IMR-90 (cell line): ENCODE measurements at regions not wholly inside any gene's neighbourhood (a gene's known extent, or its start where the extent isn't known, plus 50 kb on each side); places are given as distances from the start of the nearest gene placed in this dataset.

Experiments
- ATAC-seq: fragments of 200-7000 bp; cut with Tn5 transposase; 2 replicates; pipeline ENCODE4 v1.9.1; 2020; ENCODE audit warnings: low read depth, mild to moderate bottlenecking, moderate library complexity
- BruUV-seq: library from RNA; stranded (reverse); fragments of 400-500 nt; replicated peaks from 2 replicates; lab custom pipeline; 2021; lab: Mats Ljungman, UMichigan
- CTCF ChIA-PET: fragments of 300-600 bp; formaldehyde crosslinking; extraction: SDS; loops from one replicate; lab custom pipeline; 2021; ENCODE audit warnings: antibody characterized with exemption; lab: Yijun Ruan, JAX
- POLR2A ChIA-PET: fragments of 300-600 bp; sonication (Branson Sonifier 250); formaldehyde crosslinking; loops from one replicate; lab custom pipeline; 2022; ENCODE audit warnings: antibody characterized with exemption; ENCODE audit not compliant: unreplicated experiment; lab: Charles Lee
- DNase-seq: peaks from one replicate; pipeline ENCODE4 v3.0.0; 2013
- H2AFZ ChIP-seq: replicated peaks from 2 replicates; pipeline ENCODE3; 2013; ENCODE audit warnings: low read length, mild to moderate bottlenecking; ENCODE audit not compliant: poor library complexity
- H2AK5ac ChIP-seq: 2 replicates; pipeline ENCODE4 v1.6.1; 2013; ENCODE audit warnings: low read depth, low read length, inconsistent platforms
- H2AK9ac ChIP-seq: replicated peaks from 2 replicates; pipeline ENCODE3; 2013; ENCODE audit warnings: mild to moderate bottlenecking, low read depth, low read length, moderate library complexity; ENCODE audit not compliant: poor library complexity
- H2BK120ac ChIP-seq: 2 replicates; pipeline ENCODE4 v1.6.1; 2013; ENCODE audit warnings: low read depth, low read length, inconsistent platforms
- H2BK15ac ChIP-seq: 3 replicates; pipeline ENCODE4 v1.6.1; 2013; ENCODE audit warnings: low read depth, low read length, inconsistent platforms
- H2BK20ac ChIP-seq: 2 replicates; pipeline ENCODE4 v1.6.1; 2013; ENCODE audit warnings: low read depth, mild to moderate bottlenecking, inconsistent platforms, low read length, moderate library complexity
- H2BK5ac ChIP-seq: 2 replicates; pipeline ENCODE4 v1.6.1; 2013; ENCODE audit warnings: mild to moderate bottlenecking, low read depth, low read length, inconsistent platforms; ENCODE audit not compliant: poor library complexity, severe bottlenecking
- H3K14ac ChIP-seq: replicated peaks from 2 replicates; pipeline ENCODE4 v1.6.1; 2013; ENCODE audit warnings: low read depth, low read length, inconsistent platforms
- H3K18ac ChIP-seq: 2 replicates; pipeline ENCODE4 v1.6.1; 2013; ENCODE audit warnings: low read depth, low read length, control low read depth
- H3K23ac ChIP-seq: 2 replicates; pipeline ENCODE4 v1.6.1; 2013; ENCODE audit warnings: low read depth, low read length, inconsistent platforms
- H3K27ac ChIP-seq: 2 replicates; pipeline ENCODE4 v1.5.1; 2013; ENCODE audit warnings: mild to moderate bottlenecking, control low read depth, low read length; ENCODE audit not compliant: insufficient read depth
- H3K27me3 ChIP-seq: 2 replicates; pipeline ENCODE4 v1.6.1; 2013; ENCODE audit warnings: low read length; ENCODE audit not compliant: control insufficient read depth, insufficient read depth
- H3K36me3 ChIP-seq: 2 replicates; pipeline ENCODE4 v1.6.1; 2013; ENCODE audit warnings: low read length, mixed read lengths; ENCODE audit not compliant: control insufficient read depth, insufficient read depth
- H3K4ac ChIP-seq: 2 replicates; pipeline ENCODE4 v1.6.1; 2013; ENCODE audit warnings: low read depth, low read length, inconsistent platforms
- H3K4me1 ChIP-seq: 2 replicates; pipeline ENCODE4 v1.6.1; 2013; ENCODE audit warnings: low read length, mixed read lengths; ENCODE audit not compliant: control insufficient read depth, insufficient read depth
- H3K4me2 ChIP-seq: 2 replicates; pipeline ENCODE4 v1.6.1; 2013; ENCODE audit warnings: low read depth, mild to moderate bottlenecking, control low read depth, low read length, moderate library complexity
- H3K4me3 ChIP-seq: 2 replicates; pipeline ENCODE4 v1.5.1; 2013; ENCODE audit warnings: low read depth, mild to moderate bottlenecking, control low read depth, low read length, moderate library complexity; ENCODE audit not compliant: insufficient read depth
- H3K56ac ChIP-seq: 2 replicates; pipeline ENCODE4 v1.6.1; 2013; ENCODE audit warnings: low read length, inconsistent platforms; ENCODE audit not compliant: insufficient read depth; ENCODE audit errors: extremely low read depth
- H3K79me1 ChIP-seq, 2 experiments: 2 replicates each; pipeline ENCODE4 v1.6.1; 2013; ENCODE audit warnings: low read length in 2 of 2, inconsistent platforms in 1 of 2, low read depth in 1 of 2
- H3K9ac ChIP-seq: 2 replicates; pipeline ENCODE4 v1.6.1; 2013; ENCODE audit warnings: low read depth, low read length, control low read depth
- H3K9me1 ChIP-seq: 2 replicates; pipeline ENCODE4 v1.6.1; 2013; ENCODE audit warnings: low read length, inconsistent platforms; ENCODE audit not compliant: insufficient read depth
- H3K9me3 ChIP-seq: 2 replicates; pipeline ENCODE4 v1.6.1; 2013; ENCODE audit warnings: low read length; ENCODE audit not compliant: control insufficient read depth, insufficient read depth
- H4K20me1 ChIP-seq: 2 replicates; pipeline ENCODE4 v1.6.1; 2013; ENCODE audit warnings: low read length, inconsistent platforms; ENCODE audit not compliant: insufficient read depth
- H4K5ac ChIP-seq: 2 replicates; pipeline ENCODE4 v1.6.1; 2013; ENCODE audit warnings: mild to moderate bottlenecking, low read depth, low read length, control low read depth
- H4K8ac ChIP-seq, 2 experiments: 2 replicates each; pipeline ENCODE4 v1.6.1; 2013; ENCODE audit warnings: low read depth in 2 of 2, low read length in 2 of 2, control low read depth in 1 of 2, inconsistent platforms in 1 of 2
- H4K91ac ChIP-seq: 2 replicates; pipeline ENCODE4 v1.6.1; 2013; ENCODE audit warnings: low read depth, low read length, inconsistent platforms; ENCODE audit not compliant: insufficient read depth
- BHLHE40 ChIP-seq: fragments of 150-350 bp; IDR thresholded peaks from 2 replicates; pipeline ENCODE4 v1.6.1; 2016; ENCODE audit warnings: mild to moderate bottlenecking, low read depth, low read length
- FOS ChIP-seq: fragments of 150-350 bp; IDR thresholded peaks from 2 replicates; pipeline ENCODE4 v1.6.1; 2016; ENCODE audit warnings: low read depth, low read length
- MAFK ChIP-seq: IDR thresholded peaks from 2 replicates; pipeline ENCODE4 v1.6.1; 2012; ENCODE audit warnings: low read depth, low read length, improper control_type of control experiment
- MAZ ChIP-seq: IDR thresholded peaks from 2 replicates; pipeline ENCODE4 v1.6.1; 2012; ENCODE audit warnings: low read depth, mild to moderate bottlenecking, low read length, improper control_type of control experiment, moderate library complexity, borderline replicate concordance
- MXI1 ChIP-seq: IDR thresholded peaks from 2 replicates; pipeline ENCODE4 v1.6.1; 2012; ENCODE audit warnings: low read depth, mild to moderate bottlenecking, low read length, moderate library complexity, borderline replicate concordance
- NFE2L2 ChIP-seq: fragments of 150-350 bp; IDR thresholded peaks from 2 replicates; pipeline ENCODE4 v1.6.1; 2016; ENCODE audit warnings: low read depth, mild to moderate bottlenecking, low read length
- POLR2A ChIP-seq: IDR thresholded peaks from 2 replicates; pipeline ENCODE4 v1.6.1; 2012; ENCODE audit warnings: mild to moderate bottlenecking, low read depth, low read length
- RCOR1 ChIP-seq: IDR thresholded peaks from 2 replicates; pipeline ENCODE4 v1.6.1; 2012; ENCODE audit warnings: mild to moderate bottlenecking, low read length, improper control_type of control experiment; ENCODE audit not compliant: insufficient replicate concordance
- RFX5 ChIP-seq: IDR thresholded peaks from 2 replicates; pipeline ENCODE4 v1.8.0; 2012; ENCODE audit warnings: low read depth, mild to moderate bottlenecking, low read length, moderate library complexity
- SMC3 ChIP-seq: fragments of 150-350 bp; IDR thresholded peaks from 2 replicates; pipeline ENCODE4 v1.6.1; 2016; ENCODE audit warnings: low read depth, mild to moderate bottlenecking, antibody characterized with exemption, low read length, moderate library complexity
- USF2 ChIP-seq: fragments of 150-350 bp; IDR thresholded peaks from 2 replicates; pipeline ENCODE4 v1.6.1; 2017; ENCODE audit warnings: mild to moderate bottlenecking, antibody characterized with exemption, low read length, low read depth
- WGBS, 2 experiments: methylation state at CpG; one replicate each; pipeline versions ENCODE4 v1.1.5 to v1.1.7; 2013; ENCODE audit warnings: missing lambda C conversion rate in 2 of 2; ENCODE audit not compliant: insufficient read length in 1 of 2; ENCODE audit errors: extremely low coverage in 2 of 2; 5-methylcytosine and 5-hydroxymethylcytosine counted together
- dilution Hi-C: fragments of 300-500 bp; cut with HindIII; formaldehyde crosslinking; loops from one replicate; pipeline ENCODE4 v1.14.3; 2018; ENCODE audit warnings: low sequenced_read_pairs; ENCODE audit not compliant: unreplicated experiment
- in situ Hi-C: fragments of 300-500 bp; cut with MboI; formaldehyde crosslinking; loops from 3 replicates; pipeline ENCODE4 v1.14.3; 2019; ENCODE audit warnings: low sequenced_read_pairs, inconsistent platforms, mixed read lengths
- intact Hi-C: fragments of 100-400 bp; cut with micrococcal nuclease; formaldehyde crosslinking; loops from 2 replicates; pipeline ENCODE4 v1.10.0; 2022
- TF ChIP-seq, protein P1 (sequence below): fragments of 150-350 bp; IDR thresholded peaks from 2 replicates; pipeline ENCODE4 v1.6.1; 2016; ENCODE audit warnings: low read depth, mild to moderate bottlenecking, low read length, moderate library complexity, borderline replicate concordance

DNA sequence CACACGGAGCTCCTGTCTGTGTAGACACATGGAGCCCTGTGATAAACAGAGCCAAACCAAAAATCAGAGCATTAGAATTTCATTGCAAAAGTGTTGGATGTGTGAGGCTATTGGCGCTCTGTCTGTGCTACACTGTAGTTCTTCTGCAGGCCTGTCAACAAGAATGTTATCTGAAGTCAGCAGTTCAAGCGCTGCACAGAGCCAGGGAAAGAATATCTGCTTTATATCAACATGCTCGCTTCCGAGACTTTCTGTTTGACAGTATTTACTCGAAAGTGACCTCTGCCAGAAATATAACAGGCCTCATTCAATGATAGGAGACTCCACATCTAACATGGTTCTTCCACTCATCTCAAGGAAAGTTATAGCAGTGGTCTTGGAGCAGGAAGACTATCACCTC, 118.3 kb downstream of the CCER1 start:
- Histone ChIP-seq H2AK5ac (no peak overlapping the region), H3K18ac (no peak overlapping the region), H3K36me3 (no peaks in the 10 kb centered on the region), H3K4me1 (no peaks in the 10 kb centered on the region), H2BK120ac (no peak overlapping the region), H3K9me3 (no peaks in the 10 kb centered on the region), H2BK15ac (no peak overlapping the region), H3K27me3 (no peaks in the 10 kb centered on the region), H3K79me1 (no peaks in the 10 kb centered on the region), H3K9ac (no peak overlapping the region), H3K14ac (no peak overlapping the region), H3K4me2 (no peak overlapping the region), H3K23ac (no peak overlapping the region), H4K8ac (no peak overlapping the region), H4K20me1 (no peaks in the 10 kb centered on the region), H3K9me1 (peaks cover 3% of the 10 kb centered on the region; the same call in 1 of the 2 replicates), H3K4ac (no peak overlapping the region), H2AK9ac (no peak overlapping the region), H2BK5ac (no peak overlapping the region), H4K91ac (no peak overlapping the region), H2AFZ (peak overlapping the region; percentile 68), H3K56ac (no peak overlapping the region), H4K5ac (no peak overlapping the region), H3K4me3 (no peak overlapping the region), H3K27ac (no peak overlapping the region), H2BK20ac (no peak overlapping the region)
- dilution Hi-C loops (no loop called here), intact Hi-C loops (no loop called here), in situ Hi-C loops (no loop called here)
- ChIA-PET POLR2A (no interaction called here), CTCF (interaction anchor here (1.4 kb wide), 1 partner anchor 17 kb away, joined by 5 read pairs; no protein-coding TSS in a partner anchor)
- no TSS peak for BruUV-seq
- ATAC-seq = peak; percentile 29; the same call in 1 of the 2 replicates
- DNase-seq = no peak
- TF ChIP-seq MAZ = no peak
- TF ChIP-seq NFE2L2 = no peak
- TF ChIP-seq, protein P1, sequence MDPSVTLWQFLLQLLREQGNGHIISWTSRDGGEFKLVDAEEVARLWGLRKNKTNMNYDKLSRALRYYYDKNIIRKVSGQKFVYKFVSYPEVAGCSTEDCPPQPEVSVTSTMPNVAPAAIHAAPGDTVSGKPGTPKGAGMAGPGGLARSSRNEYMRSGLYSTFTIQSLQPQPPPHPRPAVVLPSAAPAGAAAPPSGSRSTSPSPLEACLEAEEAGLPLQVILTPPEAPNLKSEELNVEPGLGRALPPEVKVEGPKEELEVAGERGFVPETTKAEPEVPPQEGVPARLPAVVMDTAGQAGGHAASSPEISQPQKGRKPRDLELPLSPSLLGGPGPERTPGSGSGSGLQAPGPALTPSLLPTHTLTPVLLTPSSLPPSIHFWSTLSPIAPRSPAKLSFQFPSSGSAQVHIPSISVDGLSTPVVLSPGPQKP = no peak
- TF ChIP-seq USF2 = no peak
- TF ChIP-seq RFX5 = no peak
- TF ChIP-seq POLR2A = no peak
- no peak for TF ChIP-seq MAFK
- no peak for TF ChIP-seq SMC3
- no peak for TF ChIP-seq BHLHE40
- no peak for TF ChIP-seq MXI1
- TF ChIP-seq RCOR1 = no peak
- TF ChIP-seq FOS = no peak
- WGBS, 2 experiments = no CpG with 5 or more reads among the region's 6 CpGs
